Endothelial cell (in vitro differentiated cells): ENCODE measurements at regions not wholly inside any gene's neighbourhood (a gene's known extent, or its start where the extent isn't known, plus 50 kb on each side); places are given as distances from the start of the nearest gene placed in this dataset.

Experiments used
- DNase-seq: peaks from one replicate; pipeline ENCODE4 v3.0.0; 2021; ENCODE audit warnings: low spot score
- H3K27ac Mint-ChIP-seq: one replicate; pipeline ENCODE4 v1.8.0; 2021; ENCODE audit warnings: mixed read lengths, inconsistent platforms; ENCODE audit not compliant: unreplicated experiment
- H3K27me3 Mint-ChIP-seq: one replicate; pipeline ENCODE4 v1.8.0; 2021; ENCODE audit warnings: mild to moderate bottlenecking, moderate library complexity, mixed read lengths, inconsistent platforms; ENCODE audit not compliant: unreplicated experiment
- H3K36me3 Mint-ChIP-seq: one replicate; pipeline ENCODE4 v1.8.0; 2021; ENCODE audit warnings: mild to moderate bottlenecking, low read depth, mixed read lengths, inconsistent platforms; ENCODE audit not compliant: unreplicated experiment
- H3K4me1 Mint-ChIP-seq: one replicate; pipeline ENCODE4 v1.8.0; 2021; ENCODE audit warnings: mild to moderate bottlenecking, mixed read lengths, inconsistent platforms; ENCODE audit not compliant: unreplicated experiment
- H3K4me3 Mint-ChIP-seq: one replicate; pipeline ENCODE4 v1.8.0; 2021; ENCODE audit warnings: mild to moderate bottlenecking, mixed read lengths, inconsistent platforms; ENCODE audit not compliant: unreplicated experiment
- H3K9me3 Mint-ChIP-seq: one replicate; pipeline ENCODE4 v1.8.0; 2021; ENCODE audit warnings: mixed read lengths, inconsistent platforms; ENCODE audit not compliant: unreplicated experiment
- TF ChIP-seq, protein P1 (sequence below): fragments of 200-600 bp; sonication (generic); IDR thresholded peaks from one replicate; pipeline ENCODE4 v1.5.0; 2021; ENCODE audit warnings: antibody characterized with exemption; ENCODE audit not compliant: unreplicated experiment

DNA sequence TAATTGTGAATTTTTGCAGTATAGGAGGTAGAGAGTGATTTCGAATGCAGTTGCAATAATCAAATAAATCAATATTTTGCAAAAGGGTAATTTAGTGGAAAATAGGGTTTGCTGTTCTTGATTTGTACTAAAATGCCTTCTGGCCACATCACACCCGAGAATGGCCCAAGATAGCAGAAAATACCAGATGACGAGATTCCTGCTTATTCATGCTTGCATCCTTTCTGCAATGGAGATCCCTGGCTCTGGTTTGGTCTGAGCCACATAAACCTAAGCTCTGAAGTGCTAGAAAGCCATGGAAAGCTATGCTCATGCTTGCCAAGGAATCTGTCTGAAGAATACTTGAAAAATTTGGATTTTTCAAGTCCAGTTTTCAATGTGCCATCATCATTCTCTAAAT lies 634.2 kb upstream of the COBL start:
- no peak overlapping the region for H3K4me3 Mint-ChIP-seq
- DNase-seq: no peak
- TF ChIP-seq, protein P1, sequence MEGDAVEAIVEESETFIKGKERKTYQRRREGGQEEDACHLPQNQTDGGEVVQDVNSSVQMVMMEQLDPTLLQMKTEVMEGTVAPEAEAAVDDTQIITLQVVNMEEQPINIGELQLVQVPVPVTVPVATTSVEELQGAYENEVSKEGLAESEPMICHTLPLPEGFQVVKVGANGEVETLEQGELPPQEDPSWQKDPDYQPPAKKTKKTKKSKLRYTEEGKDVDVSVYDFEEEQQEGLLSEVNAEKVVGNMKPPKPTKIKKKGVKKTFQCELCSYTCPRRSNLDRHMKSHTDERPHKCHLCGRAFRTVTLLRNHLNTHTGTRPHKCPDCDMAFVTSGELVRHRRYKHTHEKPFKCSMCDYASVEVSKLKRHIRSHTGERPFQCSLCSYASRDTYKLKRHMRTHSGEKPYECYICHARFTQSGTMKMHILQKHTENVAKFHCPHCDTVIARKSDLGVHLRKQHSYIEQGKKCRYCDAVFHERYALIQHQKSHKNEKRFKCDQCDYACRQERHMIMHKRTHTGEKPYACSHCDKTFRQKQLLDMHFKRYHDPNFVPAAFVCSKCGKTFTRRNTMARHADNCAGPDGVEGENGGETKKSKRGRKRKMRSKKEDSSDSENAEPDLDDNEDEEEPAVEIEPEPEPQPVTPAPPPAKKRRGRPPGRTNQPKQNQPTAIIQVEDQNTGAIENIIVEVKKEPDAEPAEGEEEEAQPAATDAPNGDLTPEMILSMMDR: no peak
- no peaks in the 10 kb centered on the region for H3K36me3 Mint-ChIP-seq
- no peaks in the 10 kb centered on the region for H3K4me1 Mint-ChIP-seq
- H3K9me3 Mint-ChIP-seq: no peaks in the 10 kb centered on the region
- no peak overlapping the region for H3K27ac Mint-ChIP-seq
- H3K27me3 Mint-ChIP-seq: no peaks in the 10 kb centered on the region

GRCh38 chr7:51949726-51950644 lies 633.4 kb upstream of the COBL start:
- TF ChIP-seq, protein P1: no peak
- DNase-seq: no peak
- no peaks in the 10 kb centered on the region for H3K9me3 Mint-ChIP-seq
- H3K27ac Mint-ChIP-seq: no peak overlapping the region
- H3K27me3 Mint-ChIP-seq: no peaks in the 10 kb centered on the region
- no peak overlapping the region for H3K4me3 Mint-ChIP-seq
- no peaks in the 10 kb centered on the region for H3K36me3 Mint-ChIP-seq
- no peaks in the 10 kb centered on the region for H3K4me1 Mint-ChIP-seq

DNA sequence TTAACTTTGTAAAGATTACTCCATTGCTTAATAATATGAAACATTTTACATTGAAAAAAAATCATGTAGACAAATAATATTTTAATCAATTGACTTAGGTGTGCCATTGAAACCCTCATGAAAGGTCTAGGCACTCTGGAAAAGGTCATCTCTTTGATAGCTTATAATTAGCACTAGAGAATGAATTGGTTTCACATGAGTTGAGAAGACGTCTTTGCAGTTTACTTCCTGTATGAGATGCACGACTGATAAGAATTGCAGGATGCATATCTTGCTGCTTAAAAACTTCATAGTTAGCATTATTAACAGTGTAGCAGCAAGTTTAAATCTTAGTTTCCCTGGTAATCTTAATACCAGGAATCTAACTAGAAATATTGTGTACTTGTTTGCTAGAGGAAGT lies 614.2 kb upstream of the COBL start:
- TF ChIP-seq, protein P1: no peak
- no peak for DNase-seq
- no peaks in the 10 kb centered on the region for H3K9me3 Mint-ChIP-seq

DNA sequence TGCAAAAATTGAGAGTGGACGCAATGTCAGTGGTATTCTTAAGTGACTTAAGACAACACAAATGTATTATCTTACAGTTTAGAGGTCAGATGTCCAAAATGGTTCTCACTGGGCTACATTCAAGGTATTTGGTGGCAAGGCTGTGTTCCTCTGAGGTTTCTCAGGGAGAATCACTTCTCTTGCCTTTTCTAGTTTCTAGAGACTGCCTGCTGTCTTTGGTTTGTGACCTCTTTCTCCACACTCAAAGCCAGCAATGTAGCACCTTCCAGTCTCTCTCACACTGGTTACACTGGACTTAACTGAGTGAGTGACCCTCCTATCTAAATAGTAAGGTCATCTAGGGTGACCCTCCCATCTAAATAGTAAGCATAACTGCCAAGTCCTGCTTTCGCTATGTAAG lies 613.2 kb upstream of the COBL start:
- Mint-ChIP-seq H3K9me3 (no peaks in the 10 kb centered on the region), H3K27me3 (no peaks in the 10 kb centered on the region), H3K4me3 (no peak overlapping the region), H3K4me1 (no peaks in the 10 kb centered on the region), H3K36me3 (no peaks in the 10 kb centered on the region), H3K27ac (no peak overlapping the region)
- TF ChIP-seq, protein P1: no peak
- no peak for DNase-seq

More for the DNA sequence above, 614.2 kb upstream of the COBL start:
- Mint-ChIP-seq H3K4me1 (no peaks in the 10 kb centered on the region), H3K27me3 (no peaks in the 10 kb centered on the region), H3K4me3 (no peak overlapping the region), H3K27ac (no peak overlapping the region), H3K36me3 (no peaks in the 10 kb centered on the region)

DNA sequence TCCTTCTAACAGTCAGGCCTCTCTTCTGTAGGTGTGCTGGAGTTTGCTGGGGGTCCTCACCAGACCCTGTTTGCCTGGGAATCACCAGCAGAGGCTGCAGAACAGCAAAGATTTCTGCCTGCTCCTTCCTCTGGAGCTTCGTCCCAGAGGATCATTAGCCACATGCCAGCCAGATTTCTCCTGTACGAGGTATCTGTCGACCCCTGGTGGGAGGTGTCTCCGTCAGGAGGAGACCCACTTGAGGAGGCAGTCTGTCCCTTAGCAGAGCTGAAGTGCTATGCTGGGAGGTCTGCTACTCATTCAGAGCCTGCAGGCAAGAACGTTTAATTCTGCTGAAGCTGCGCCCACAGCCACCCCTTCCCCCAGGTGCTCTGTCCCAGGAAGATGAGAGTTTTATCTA lies 611.1 kb upstream of the COBL start:
- Mint-ChIP-seq H3K4me3 (no peak overlapping the region), H3K27ac (no peak overlapping the region), H3K4me1 (no peaks in the 10 kb centered on the region), H3K27me3 (no peaks in the 10 kb centered on the region), H3K9me3 (no peaks in the 10 kb centered on the region), H3K36me3 (no peaks in the 10 kb centered on the region)
- DNase-seq: no peak
- TF ChIP-seq, protein P1: no peak
